ENCODE measurements at regions not wholly inside any gene's neighbourhood (a gene's known extent, or its start where the extent isn't known, plus 50 kb on each side); places are given as distances from the start of the nearest gene placed in this dataset.

DNA sequence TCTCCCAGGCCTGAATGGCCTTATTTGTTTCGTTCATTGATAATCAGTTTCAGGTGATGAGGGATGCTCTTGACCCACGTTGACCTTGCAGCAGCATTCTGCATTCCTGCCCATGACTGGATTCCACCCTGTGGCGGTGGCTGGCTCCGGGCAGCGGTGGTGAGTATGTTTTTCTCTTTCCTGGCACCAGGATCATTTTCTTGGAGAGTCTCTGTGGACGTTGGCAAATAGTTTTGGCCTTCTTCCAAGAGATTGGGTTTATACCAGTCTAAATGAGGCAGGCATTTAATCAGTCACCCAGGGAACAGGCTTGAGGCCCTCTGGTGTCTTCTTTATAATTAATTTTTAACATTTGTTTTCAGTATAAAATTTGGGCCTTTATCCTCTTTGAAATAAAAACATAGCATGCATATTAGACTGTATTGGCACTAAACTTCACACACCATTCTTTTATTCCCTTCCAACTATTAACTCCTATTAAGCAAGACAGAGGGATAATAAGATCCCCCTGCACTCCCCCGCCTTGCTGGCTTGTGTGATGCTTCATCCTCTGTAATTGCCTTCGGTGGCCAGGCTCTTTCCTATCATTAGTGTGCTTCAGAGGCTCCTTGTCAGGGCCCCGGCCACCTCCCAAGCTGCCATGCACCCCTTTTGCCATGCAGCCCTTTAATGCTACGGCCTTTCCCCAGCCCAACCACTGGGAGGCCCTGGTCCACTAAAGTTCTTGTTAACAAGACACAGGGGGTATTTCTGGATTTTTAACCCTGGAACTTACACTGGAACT, 176.2 kb upstream of the TOPAZ1 start (continued):
- TF ChIP-seq USF1 (IDR thresholded peaks at IDR 0.05; ENCODE audit: borderline replicate concordance, low read depth) (no peak), SIN3A (IDR thresholded peaks at IDR 0.05; ENCODE audit: borderline replicate concordance, low read depth, low read length) (no peak), MEF2A (IDR thresholded peaks at IDR 0.05; ENCODE audit: borderline replicate concordance, low read depth) (no peak), USF2 (IDR thresholded peaks at IDR 0.05; ENCODE audit: borderline replicate concordance, low read depth, low read length) (no peak), ELF1 (IDR thresholded peaks at IDR 0.05) (no peak), EZH2phosphoT487 (IDR thresholded peaks at IDR 0.05; ENCODE audit: borderline replicate concordance, low read depth) (no peak), JUND (IDR thresholded peaks at IDR 0.05) (peak; percentile 65), YY1 (IDR thresholded peaks at IDR 0.05; ENCODE audit: low read depth) (no peak), RXRA (IDR thresholded peaks at IDR 0.05; ENCODE audit: borderline replicate concordance, low read depth) (peak; percentile 95), FOXM1 (IDR thresholded peaks at IDR 0.05; ENCODE audit: low read depth) (peak; percentile 32; the same call in 1 of the 2 replicates), NFIC (IDR thresholded peaks at IDR 0.05; ENCODE audit: borderline replicate concordance) (peak; percentile 99)
- TF ChIP-seq, protein P1, sequence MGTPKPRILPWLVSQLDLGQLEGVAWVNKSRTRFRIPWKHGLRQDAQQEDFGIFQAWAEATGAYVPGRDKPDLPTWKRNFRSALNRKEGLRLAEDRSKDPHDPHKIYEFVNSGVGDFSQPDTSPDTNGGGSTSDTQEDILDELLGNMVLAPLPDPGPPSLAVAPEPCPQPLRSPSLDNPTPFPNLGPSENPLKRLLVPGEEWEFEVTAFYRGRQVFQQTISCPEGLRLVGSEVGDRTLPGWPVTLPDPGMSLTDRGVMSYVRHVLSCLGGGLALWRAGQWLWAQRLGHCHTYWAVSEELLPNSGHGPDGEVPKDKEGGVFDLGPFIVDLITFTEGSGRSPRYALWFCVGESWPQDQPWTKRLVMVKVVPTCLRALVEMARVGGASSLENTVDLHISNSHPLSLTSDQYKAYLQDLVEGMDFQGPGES (IDR thresholded peaks at IDR 0.05; ENCODE audit: low read depth, low read length), result no peak
- TF ChIP-seq, protein P2, sequence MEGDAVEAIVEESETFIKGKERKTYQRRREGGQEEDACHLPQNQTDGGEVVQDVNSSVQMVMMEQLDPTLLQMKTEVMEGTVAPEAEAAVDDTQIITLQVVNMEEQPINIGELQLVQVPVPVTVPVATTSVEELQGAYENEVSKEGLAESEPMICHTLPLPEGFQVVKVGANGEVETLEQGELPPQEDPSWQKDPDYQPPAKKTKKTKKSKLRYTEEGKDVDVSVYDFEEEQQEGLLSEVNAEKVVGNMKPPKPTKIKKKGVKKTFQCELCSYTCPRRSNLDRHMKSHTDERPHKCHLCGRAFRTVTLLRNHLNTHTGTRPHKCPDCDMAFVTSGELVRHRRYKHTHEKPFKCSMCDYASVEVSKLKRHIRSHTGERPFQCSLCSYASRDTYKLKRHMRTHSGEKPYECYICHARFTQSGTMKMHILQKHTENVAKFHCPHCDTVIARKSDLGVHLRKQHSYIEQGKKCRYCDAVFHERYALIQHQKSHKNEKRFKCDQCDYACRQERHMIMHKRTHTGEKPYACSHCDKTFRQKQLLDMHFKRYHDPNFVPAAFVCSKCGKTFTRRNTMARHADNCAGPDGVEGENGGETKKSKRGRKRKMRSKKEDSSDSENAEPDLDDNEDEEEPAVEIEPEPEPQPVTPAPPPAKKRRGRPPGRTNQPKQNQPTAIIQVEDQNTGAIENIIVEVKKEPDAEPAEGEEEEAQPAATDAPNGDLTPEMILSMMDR (IDR thresholded peaks at IDR 0.05), result peak; percentile 48

DNA sequence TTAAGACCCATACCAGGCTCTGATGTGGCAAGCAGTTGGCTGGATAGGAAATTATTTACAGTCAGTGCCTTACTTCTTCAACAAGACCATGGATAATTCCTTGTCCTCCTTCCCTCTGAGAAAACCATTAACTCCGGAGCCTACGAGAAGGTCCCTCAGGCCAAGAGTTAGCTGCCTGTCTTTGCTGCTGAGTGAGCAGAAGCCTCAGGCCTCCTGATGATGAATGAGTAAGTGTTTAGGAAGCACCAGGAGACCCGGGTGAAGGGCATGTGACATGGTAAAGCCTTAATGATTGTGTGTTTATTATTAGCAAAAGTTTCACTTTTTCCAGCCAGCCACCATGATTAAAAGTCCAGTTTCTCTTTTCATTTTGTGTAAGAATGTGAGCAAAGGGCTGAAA, 174.9 kb upstream of the TOPAZ1 start:
- no peak overlapping the region for H3K4me2 ChIP-seq
- no peaks in the 10 kb centered on the region for H3K79me2 ChIP-seq (ENCODE audit: insufficient read depth)
- H2AFZ ChIP-seq (ENCODE audit: low read depth), result no peak overlapping the region
- H4K20me1 ChIP-seq (ENCODE audit: insufficient read depth), result peaks cover 12% of the 10 kb centered on the region
- H3K4me3 ChIP-seq (ENCODE audit: low read depth in 2 of 2, low read length in 1 of 2), result no peak overlapping the region
- no peak overlapping the region for H3K27ac ChIP-seq (ENCODE audit: low read depth in 2 of 2, low read length in 1 of 2)
- peaks cover 27 to 34% of the 10 kb centered on the region in 2 experiments for H3K4me1 ChIP-seq (ENCODE audit: control insufficient read depth in 1 of 2, insufficient read depth in 2 of 2, low read depth in 1 of 2, low read length in 1 of 2)
- 75% methylated on average over 3 of the region's 3 CpGs for WGBS (ENCODE audit: low lambda C conversion rate)
- H3F3A ChIP-seq (replicated peaks; ENCODE audit: insufficient read depth), result peaks cover 19% of the 10 kb centered on the region
- CTCF ChIA-PET, result interaction anchor here (0.7 to 1.6 kb wide), 3 partner anchors 9 to 1105 kb away, joined by 3 to 4 read pairs (median 3); no protein-coding TSS in a partner anchor
- H3K27me3 ChIP-seq (ENCODE audit: insufficient read depth), result no peaks in the 10 kb centered on the region
- POLR2A ChIA-PET, result no interaction called here
- H3K9me2 ChIP-seq, result no peaks in the 10 kb centered on the region
- no peak overlapping the region for H3K9ac ChIP-seq
- H3K9me3 ChIP-seq, result no peaks in the 10 kb centered on the region
- DNase-seq, result no peak
- no peaks in the 10 kb centered on the region for H3K36me3 ChIP-seq (replicated peaks in 1 of 2; ENCODE audit: control insufficient read depth in 1 of 2, insufficient read depth in 2 of 2, low read length in 1 of 2)
- TF ChIP-seq SIN3A (IDR thresholded peaks at IDR 0.05; ENCODE audit: borderline replicate concordance, low read depth, low read length), result no peak
- no peak for TF ChIP-seq POLR2AphosphoS5 (IDR thresholded peaks at IDR 0.05; ENCODE audit: low read depth, low read length)
- TF ChIP-seq, protein P3, sequence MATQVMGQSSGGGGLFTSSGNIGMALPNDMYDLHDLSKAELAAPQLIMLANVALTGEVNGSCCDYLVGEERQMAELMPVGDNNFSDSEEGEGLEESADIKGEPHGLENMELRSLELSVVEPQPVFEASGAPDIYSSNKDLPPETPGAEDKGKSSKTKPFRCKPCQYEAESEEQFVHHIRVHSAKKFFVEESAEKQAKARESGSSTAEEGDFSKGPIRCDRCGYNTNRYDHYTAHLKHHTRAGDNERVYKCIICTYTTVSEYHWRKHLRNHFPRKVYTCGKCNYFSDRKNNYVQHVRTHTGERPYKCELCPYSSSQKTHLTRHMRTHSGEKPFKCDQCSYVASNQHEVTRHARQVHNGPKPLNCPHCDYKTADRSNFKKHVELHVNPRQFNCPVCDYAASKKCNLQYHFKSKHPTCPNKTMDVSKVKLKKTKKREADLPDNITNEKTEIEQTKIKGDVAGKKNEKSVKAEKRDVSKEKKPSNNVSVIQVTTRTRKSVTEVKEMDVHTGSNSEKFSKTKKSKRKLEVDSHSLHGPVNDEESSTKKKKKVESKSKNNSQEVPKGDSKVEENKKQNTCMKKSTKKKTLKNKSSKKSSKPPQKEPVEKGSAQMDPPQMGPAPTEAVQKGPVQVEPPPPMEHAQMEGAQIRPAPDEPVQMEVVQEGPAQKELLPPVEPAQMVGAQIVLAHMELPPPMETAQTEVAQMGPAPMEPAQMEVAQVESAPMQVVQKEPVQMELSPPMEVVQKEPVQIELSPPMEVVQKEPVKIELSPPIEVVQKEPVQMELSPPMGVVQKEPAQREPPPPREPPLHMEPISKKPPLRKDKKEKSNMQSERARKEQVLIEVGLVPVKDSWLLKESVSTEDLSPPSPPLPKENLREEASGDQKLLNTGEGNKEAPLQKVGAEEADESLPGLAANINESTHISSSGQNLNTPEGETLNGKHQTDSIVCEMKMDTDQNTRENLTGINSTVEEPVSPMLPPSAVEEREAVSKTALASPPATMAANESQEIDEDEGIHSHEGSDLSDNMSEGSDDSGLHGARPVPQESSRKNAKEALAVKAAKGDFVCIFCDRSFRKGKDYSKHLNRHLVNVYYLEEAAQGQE (IDR thresholded peaks at IDR 0.05; ENCODE audit: low read depth, low read length), result no peak
- TF ChIP-seq, protein P4, sequence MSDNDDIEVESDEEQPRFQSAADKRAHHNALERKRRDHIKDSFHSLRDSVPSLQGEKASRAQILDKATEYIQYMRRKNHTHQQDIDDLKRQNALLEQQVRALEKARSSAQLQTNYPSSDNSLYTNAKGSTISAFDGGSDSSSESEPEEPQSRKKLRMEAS (IDR thresholded peaks at IDR 0.05; ENCODE audit: low read depth), result no peak
- TF ChIP-seq YY1 (IDR thresholded peaks at IDR 0.05; ENCODE audit: low read depth), result no peak
- TF ChIP-seq GABPA (IDR thresholded peaks at IDR 0.05; ENCODE audit: low read depth), result no peak
- no peak for TF ChIP-seq NFIC (IDR thresholded peaks at IDR 0.05; ENCODE audit: borderline replicate concordance)
- no peak for TF ChIP-seq RCOR1 (IDR thresholded peaks at IDR 0.05; ENCODE audit: low read length)
- TF ChIP-seq USF2 (IDR thresholded peaks at IDR 0.05; ENCODE audit: borderline replicate concordance, low read depth, low read length), result no peak
- no peak for TF ChIP-seq CHD2 (IDR thresholded peaks at IDR 0.05; ENCODE audit: low read length, partially characterized antibody)
- TF ChIP-seq FOSL2 (IDR thresholded peaks at IDR 0.05; ENCODE audit: borderline replicate concordance, low read depth), result no peak
- TF ChIP-seq ELF1 (IDR thresholded peaks at IDR 0.05), result no peak
- TF ChIP-seq NRF1 (IDR thresholded peaks at IDR 0.05; ENCODE audit: low read depth, low read length), result no peak
